ENCODE measurements at regions not wholly inside any gene's neighbourhood (a gene's known extent, or its start where the extent isn't known, plus 50 kb on each side); places are given as distances from the start of the nearest gene placed in this dataset.

DNA sequence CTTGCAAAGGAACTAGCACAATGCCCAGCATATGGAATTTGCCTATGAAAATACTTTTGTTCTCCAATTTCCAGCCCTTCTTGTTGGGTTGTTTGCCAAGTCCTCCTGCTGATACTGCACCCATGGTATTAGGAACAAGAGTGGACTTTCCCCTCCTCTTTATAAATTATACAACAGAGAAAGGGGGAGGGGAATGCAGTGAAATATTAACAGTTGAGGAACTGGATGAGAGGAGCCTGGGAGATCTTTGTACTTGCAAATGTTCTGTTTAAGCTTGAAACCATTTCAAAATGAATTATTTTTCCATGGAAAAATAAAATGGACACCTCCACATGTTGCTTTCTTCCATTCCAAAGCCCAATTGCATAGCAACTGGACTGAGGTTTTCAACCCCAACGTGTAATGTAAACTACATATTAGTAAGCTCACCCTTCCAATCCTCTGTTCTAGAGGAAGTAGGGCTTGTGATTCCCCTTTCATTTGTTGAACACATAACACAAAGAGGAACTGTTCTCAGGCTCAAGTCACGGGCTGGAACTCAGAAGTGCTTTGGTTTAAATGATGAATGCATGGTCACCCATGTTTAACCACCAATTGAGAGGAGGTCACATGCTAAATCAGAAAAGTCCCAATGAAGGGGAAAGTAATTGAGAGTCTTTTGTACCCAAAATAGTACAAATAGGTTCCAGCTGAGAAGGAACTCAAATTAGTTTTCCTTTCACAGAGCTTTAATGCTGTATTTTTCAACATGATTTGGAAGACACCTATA lies 66.2 kb upstream of the ZC3H12C start (continued):
- TF ChIP-seq, protein P1, sequence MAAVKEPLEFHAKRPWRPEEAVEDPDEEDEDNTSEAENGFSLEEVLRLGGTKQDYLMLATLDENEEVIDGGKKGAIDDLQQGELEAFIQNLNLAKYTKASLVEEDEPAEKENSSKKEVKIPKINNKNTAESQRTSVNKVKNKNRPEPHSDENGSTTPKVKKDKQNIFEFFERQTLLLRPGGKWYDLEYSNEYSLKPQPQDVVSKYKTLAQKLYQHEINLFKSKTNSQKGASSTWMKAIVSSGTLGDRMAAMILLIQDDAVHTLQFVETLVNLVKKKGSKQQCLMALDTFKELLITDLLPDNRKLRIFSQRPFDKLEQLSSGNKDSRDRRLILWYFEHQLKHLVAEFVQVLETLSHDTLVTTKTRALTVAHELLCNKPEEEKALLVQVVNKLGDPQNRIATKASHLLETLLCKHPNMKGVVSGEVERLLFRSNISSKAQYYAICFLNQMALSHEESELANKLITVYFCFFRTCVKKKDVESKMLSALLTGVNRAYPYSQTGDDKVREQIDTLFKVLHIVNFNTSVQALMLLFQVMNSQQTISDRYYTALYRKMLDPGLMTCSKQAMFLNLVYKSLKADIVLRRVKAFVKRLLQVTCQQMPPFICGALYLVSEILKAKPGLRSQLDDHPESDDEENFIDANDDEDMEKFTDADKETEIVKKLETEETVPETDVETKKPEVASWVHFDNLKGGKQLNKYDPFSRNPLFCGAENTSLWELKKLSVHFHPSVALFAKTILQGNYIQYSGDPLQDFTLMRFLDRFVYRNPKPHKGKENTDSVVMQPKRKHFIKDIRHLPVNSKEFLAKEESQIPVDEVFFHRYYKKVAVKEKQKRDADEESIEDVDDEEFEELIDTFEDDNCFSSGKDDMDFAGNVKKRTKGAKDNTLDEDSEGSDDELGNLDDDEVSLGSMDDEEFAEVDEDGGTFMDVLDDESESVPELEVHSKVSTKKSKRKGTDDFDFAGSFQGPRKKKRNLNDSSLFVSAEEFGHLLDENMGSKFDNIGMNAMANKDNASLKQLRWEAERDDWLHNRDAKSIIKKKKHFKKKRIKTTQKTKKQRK (IDR thresholded peaks at IDR 0.05; ENCODE audit: low read depth, low read length): no peak
- TF ChIP-seq CHD2 (IDR thresholded peaks at IDR 0.05; ENCODE audit: borderline replicate concordance, low read depth, low read length) (peak; percentile 85), SMAD1 (IDR thresholded peaks at IDR 0.05; ENCODE audit: low read depth, partially characterized antibody) (peak; percentile 86), PML (IDR thresholded peaks at IDR 0.05; ENCODE audit: low read length) (peak; percentile 45), BCL11A (IDR thresholded peaks at IDR 0.05; ENCODE audit: low read depth, low read length) (peak; percentile 96), RB1 (IDR thresholded peaks at IDR 0.05; ENCODE audit: borderline replicate concordance) (no peak), MYB (IDR thresholded peaks at IDR 0.05; ENCODE audit: borderline replicate concordance, low read depth, low read length) (0 out of 2 replicates have a peak, but pooled peaks have one; percentile 40), SP1 (IDR thresholded peaks at IDR 0.05; ENCODE audit: low read depth, low read length) (peak; percentile 79), ESRRA (IDR thresholded peaks at IDR 0.05; ENCODE audit: low read length) (0 out of 2 replicates have a peak, but pooled peaks have one; percentile 60), RBBP5 (conservative IDR thresholded peaks at IDR 0.05) (no peak), HCFC1 (IDR thresholded peaks at IDR 0.05; ENCODE audit: low read length) (no peak), SMAD5 (IDR thresholded peaks at IDR 0.05; ENCODE audit: low read depth) (no peak), CREM (IDR thresholded peaks at IDR 0.05; ENCODE audit: low read depth) (peak; percentile 85), RELA (IDR thresholded peaks at IDR 0.05; ENCODE audit: borderline replicate concordance, partially characterized antibody) (peak; percentile 85), GATAD2B (conservative IDR thresholded peaks at IDR 0.05; ENCODE audit: low read depth) (peak; percentile 73), TCF3 (IDR thresholded peaks at IDR 0.05; ENCODE audit: borderline replicate concordance, insufficient read depth, low read depth, low read length) (no peak), GABPA (IDR thresholded peaks at IDR 0.05; ENCODE audit: low read depth) (peak; percentile 47; the same call in 1 of the 2 replicates), NR2C1 (IDR thresholded peaks at IDR 0.05) (no peak), ASH2L (IDR thresholded peaks at IDR 0.05; ENCODE audit: borderline replicate concordance, low read depth) (no peak)
- TF ChIP-seq, protein P2, sequence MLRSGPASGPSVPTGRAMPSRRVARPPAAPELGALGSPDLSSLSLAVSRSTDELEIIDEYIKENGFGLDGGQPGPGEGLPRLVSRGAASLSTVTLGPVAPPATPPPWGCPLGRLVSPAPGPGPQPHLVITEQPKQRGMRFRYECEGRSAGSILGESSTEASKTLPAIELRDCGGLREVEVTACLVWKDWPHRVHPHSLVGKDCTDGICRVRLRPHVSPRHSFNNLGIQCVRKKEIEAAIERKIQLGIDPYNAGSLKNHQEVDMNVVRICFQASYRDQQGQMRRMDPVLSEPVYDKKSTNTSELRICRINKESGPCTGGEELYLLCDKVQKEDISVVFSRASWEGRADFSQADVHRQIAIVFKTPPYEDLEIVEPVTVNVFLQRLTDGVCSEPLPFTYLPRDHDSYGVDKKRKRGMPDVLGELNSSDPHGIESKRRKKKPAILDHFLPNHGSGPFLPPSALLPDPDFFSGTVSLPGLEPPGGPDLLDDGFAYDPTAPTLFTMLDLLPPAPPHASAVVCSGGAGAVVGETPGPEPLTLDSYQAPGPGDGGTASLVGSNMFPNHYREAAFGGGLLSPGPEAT (IDR thresholded peaks at IDR 0.05; ENCODE audit: low read depth): peak; percentile 97
- TF ChIP-seq, protein P3, sequence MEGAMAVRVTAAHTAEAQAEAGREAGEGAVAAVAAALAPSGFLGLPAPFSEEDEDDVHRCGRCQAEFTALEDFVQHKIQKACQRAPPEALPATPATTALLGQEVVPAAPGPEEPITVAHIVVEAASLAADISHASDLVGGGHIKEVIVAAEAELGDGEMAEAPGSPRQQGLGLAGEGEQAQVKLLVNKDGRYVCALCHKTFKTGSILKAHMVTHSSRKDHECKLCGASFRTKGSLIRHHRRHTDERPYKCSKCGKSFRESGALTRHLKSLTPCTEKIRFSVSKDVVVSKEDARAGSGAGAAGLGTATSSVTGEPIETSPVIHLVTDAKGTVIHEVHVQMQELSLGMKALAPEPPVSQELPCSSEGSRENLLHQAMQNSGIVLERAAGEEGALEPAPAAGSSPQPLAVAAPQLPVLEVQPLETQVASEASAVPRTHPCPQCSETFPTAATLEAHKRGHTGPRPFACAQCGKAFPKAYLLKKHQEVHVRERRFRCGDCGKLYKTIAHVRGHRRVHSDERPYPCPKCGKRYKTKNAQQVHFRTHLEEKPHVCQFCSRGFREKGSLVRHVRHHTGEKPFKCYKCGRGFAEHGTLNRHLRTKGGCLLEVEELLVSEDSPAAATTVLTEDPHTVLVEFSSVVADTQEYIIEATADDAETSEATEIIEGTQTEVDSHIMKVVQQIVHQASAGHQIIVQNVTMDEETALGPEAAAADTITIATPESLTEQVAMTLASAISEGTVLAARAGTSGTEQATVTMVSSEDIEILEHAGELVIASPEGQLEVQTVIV (IDR thresholded peaks at IDR 0.05; ENCODE audit: borderline replicate concordance, partially characterized antibody): no peak
- TF ChIP-seq, protein P4, sequence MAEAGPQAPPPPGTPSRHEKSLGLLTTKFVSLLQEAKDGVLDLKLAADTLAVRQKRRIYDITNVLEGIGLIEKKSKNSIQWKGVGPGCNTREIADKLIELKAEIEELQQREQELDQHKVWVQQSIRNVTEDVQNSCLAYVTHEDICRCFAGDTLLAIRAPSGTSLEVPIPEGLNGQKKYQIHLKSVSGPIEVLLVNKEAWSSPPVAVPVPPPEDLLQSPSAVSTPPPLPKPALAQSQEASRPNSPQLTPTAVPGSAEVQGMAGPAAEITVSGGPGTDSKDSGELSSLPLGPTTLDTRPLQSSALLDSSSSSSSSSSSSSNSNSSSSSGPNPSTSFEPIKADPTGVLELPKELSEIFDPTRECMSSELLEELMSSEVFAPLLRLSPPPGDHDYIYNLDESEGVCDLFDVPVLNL (IDR thresholded peaks at IDR 0.05; ENCODE audit: low read depth, low read length): no peak
